AG20443 (cell line): ENCODE measurements at regions not wholly inside any gene's neighbourhood (a gene's known extent, or its start where the extent isn't known, plus 50 kb on each side); places are given as distances from the start of the nearest gene placed in this dataset.

Experiments used
- DNase-seq: peaks from one replicate; pipeline ENCODE4 v3.0.0; 2012; ENCODE audit warnings: low spot score, mixed read lengths

DNA sequence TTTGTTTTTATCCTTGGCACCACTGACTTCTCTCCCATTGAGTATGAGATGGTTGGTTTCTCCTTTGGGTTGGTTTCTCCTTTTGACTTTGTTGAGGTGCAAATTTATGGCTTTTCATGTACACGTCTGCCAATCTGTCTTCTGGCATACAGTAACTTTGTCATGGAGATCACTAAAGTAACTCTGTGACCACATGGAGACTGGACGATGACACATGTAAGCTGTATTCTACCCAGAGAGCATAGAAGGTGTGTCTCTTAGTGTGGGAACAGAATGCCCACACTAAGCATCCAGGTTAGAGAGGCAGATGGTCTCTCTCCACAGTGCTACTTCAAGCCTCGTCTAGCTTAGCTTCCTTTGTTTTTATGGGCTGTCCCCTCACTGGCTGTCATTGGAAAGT is 897.5 kb downstream of the SUCLG1 start:
- no peak for DNase-seq

DNA sequence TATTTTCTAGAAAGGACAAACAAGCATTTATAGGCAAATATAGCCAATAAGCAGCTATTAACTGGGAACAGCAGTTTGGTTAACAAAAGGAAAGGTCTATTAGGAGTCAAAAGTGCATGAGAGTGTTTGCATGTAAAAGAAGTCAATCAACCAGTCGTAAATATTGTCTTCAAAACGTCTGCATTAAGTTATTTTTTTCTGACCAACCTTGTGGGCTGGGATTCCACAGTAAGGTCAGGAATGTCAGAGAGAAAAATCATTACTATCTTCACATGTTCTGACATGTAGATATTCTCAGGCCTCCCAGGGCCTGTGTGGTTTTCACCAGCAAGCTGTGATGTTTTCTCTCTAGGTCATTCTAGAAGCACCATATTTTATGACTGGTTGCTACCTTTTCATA is 922.5 kb downstream of the SUCLG1 start:
- no peak for DNase-seq

GRCh38 chr2:83534416-83534815 is 924.7 kb downstream of the SUCLG1 start:
- DNase-seq = no peak

DNA sequence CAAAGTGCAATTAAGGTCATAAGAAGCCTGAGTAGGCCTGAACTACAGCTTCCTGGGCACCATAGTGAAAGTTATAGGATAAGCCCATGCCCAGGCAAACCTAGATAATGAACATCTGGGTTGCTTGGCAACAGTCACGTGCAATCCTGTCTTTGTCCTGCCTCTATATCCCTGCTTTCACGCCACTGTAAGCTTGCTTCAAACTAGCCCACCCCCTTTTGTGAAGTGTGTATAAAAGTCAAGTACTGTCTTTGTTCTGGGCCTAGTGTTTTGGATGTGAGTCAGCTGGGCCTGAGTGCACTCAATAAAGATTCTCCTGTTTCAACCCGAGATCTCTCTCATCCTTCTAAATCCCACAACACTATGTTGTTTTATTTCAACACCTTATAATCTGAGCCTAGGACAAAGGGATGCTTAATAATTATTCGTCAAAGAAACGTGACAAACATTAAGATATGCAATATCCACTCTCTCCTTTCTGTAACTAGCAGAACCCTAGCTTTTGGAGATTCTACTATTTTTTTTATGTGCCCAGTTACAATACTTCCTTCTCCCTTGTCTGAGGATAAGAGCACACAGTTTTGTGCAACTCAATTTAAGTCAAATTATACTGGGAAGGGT is 927.8 kb downstream of the SUCLG1 start:
- no peak for DNase-seq

GRCh38 chr2:83528767-83529166 is 930.3 kb downstream of the SUCLG1 start:
- DNase-seq = no peak

- no peak for DNase-seq
Observed at GRCh38 chr2:83522891-83523493, 936.1 kb downstream of the SUCLG1 start.

DNA sequence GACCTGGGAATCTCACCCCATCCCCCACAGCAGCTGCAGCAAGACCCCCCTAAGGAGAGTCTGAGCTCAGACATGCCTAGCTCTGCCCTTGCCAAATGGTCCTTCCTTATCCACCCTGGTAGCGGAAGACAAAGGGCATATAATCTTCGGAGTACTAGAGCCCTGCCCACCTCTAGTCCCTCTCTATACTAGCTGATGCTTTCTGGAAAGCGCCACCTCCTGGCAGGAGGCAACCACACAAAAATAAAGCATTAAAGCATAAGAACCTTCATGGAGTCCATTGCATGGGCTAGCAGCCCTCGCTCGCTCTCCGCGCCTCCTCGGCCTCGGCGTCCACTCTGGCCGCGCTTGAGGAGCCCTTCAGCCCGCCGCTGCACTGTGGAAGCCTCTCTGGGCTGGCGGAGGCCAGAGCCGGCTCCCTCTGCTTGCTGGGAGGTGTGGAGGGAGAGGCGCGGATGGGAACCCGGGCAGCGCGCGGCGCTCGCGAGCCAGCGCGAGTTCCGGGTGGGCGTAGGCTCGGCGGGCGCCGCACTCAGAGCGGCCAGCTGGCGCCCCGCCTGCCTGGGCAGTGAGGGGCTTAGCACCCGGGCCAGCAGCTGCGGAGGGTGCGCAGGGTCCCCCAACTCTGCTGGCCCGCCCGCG is 941.2 kb downstream of the SUCLG1 start:
- no peak for DNase-seq

- no peak for DNase-seq
Observed at GRCh38 chr2:83516503-83516902, 942.6 kb downstream of the SUCLG1 start.

- DNase-seq = no peak
Observed at GRCh38 chr2:83487451-83487850, 971.6 kb downstream of the SUCLG1 start.

DNA sequence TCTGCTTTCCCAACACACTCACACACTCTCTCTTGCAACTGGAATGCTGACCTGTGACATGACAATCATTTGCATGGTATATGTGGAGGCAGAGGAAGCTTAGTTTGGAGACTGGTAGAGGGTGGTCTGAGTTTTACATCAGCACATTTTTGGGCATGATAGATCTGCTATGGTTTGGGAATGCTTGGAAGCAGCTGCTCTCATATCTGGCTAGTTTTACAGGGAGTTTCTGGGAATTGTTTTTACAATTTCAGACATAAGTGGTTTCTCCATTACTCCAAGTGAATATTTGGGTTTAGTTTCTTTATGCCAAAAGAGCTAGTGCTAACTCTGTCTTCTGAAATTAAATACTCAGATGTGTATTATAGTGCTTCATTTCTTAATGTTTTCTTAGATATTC is 977.6 kb downstream of the SUCLG1 start:
- no peak for DNase-seq

DNA sequence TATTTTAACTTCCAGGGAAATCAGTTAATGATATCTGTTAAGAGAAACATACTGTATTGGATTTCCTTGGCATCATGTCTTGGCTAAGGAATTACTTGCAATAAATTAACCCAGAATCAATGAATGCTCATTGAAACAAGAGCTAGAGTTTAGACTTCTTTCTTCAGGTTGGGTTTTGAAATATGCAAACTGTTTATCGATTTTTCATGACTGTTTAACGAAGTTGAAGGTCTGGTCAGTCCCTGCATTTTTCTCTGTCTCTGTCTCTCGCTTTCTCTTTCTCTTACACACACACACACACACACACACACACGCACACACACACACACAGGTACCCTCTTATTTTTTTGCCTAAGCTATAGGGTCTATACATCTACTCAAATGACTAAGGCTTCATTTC is 981.0 kb downstream of the SUCLG1 start:
- no peak for DNase-seq

- no peak for DNase-seq
Observed at GRCh38 chr2:83475371-83475770, 983.7 kb downstream of the SUCLG1 start.

- no peak for DNase-seq
Observed at GRCh38 chr2:83471655-83472054, 987.4 kb downstream of the SUCLG1 start.

DNA sequence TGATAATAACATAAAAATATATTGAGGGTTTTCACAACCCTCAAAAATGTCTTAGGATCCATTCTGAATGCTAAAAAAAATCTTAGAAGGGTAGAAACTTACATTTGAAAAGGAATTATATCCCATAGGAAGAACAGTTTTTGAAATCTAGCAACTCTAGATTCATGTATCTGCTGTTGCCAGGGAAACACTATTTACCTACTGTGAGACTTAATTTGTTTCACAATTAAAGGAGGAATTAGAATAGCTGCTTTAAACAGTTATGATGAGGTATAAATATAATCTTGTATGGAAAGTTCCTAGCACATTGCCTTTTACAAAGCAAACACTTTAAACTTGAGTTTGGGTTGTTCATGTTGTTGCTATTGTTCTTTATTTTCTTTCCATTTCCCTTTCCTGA is 988.2 kb downstream of the SUCLG1 start:
- no peak for DNase-seq

GRCh38 chr2:83464444-83464843 is 994.6 kb downstream of the SUCLG1 start:
- no peak for DNase-seq

- DNase-seq = no peak
Observed at GRCh38 chr2:83462881-83463280, 996.2 kb downstream of the SUCLG1 start.

GRCh38 chr2:83461135-83461534 is 997.9 kb downstream of the SUCLG1 start:
- no peak for DNase-seq

DNA sequence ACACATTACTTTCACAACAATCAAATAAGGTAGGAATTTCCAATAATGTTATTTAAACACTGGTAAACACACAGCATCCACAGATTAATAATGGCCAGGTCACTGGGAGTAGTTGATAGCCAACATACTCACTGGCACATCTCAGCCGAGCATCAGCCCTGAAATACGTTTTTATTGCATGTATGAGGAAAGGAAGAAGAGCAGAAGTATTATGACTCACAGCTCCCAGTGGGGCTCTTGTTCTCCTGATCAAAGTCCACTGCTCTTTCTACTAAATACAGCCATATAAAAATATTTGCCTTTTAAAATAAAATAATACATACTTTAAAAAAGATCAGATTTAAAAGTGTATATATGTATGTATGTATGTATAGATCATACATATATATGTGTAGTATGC is 999.6 kb downstream of the SUCLG1 start:
- DNase-seq = no peak

- no peak for DNase-seq
Observed at GRCh38 chr2:83435989-83436388, 1023.1 kb downstream of the SUCLG1 start.

DNA sequence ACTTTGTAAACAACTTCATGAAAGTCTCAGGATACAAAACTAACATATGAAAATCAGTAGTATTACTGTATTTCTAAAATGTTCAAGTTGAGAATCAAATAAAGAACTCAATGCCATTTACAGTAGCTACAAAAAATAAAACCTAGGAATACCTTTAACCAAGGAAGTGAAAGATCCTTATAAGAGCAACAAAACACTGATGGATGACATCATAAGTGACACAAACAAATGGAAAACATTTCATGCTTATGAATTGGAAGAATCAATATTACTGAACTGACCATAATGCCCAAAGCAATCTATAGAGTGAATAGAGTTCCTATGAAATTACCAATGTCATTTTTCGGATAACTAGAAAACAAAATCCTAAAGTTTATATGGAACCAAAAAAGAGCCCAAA is 1038.1 kb downstream of the SUCLG1 start:
- no peak for DNase-seq

DNA sequence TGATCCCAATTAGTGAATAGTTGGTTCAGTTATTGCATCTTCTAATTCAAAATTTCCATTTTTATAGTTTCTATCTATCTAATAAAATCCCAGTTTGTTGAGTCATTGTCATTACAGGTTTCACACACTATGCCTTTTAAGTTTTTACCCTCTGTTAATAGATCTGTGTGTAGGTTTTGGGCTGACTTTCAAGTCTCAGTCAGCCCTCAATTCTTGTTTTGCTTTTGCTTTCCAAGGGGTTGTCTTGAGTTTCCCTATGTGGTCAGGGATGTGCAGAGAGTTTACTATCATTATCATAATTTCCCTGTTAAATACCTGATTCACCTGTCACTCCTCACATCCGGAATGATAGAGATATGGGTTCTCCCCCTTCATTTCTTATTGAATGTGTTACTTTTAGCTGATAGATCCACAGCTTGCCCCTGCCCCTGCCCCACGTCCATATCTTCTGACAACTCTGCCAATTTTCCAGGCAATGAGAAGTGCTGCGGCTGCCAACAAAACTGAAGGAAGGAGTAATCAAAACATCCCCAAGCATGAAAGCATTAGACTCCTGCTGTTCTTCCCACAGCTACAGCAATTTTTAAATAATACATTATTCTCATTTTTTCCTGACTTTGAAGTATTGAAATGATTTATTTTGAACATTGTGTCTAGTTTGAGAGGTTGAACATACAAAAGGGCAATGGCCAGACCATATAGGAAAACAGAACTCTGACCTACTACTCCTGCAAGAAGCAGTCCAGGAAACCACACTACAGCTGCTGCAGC is 1064.8 kb downstream of the SUCLG1 start:
- DNase-seq = no peak

DNA sequence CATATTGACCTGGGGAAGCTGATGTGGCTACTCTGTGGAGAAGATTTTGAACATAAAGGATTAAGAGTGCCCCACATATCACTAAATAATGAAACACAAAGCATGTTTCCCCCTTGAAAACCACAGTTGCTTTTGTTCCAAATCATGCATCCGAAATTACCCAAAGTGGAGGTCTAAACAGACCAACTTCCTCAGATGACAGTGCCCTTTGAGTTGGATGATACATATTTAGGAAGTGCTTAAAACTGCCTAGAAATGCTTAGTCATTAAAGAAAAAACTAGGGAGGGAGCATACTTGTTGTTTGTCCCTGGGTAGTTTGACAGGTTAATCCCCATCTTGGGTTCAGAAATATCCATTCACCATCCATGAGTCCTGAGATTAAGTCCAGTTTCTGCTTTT is 1070.3 kb downstream of the SUCLG1 start:
- no peak for DNase-seq

GRCh38 chr2:83386549-83386948 is 1072.5 kb downstream of the SUCLG1 start:
- DNase-seq = no peak
